ENCODE measurements at regions not wholly inside any gene's neighbourhood (a gene's known extent, or its start where the extent isn't known, plus 50 kb on each side); places are given as distances from the start of the nearest gene placed in this dataset.
A peak's percentile ranks its signal among the peaks of the same experiment; 100 is the strongest.
"Not testable (repeated sequence)": the region's sequence is repeated elsewhere in the genome, so short reads cannot be mapped to it uniquely, and the experiment has no call there.

DNA sequence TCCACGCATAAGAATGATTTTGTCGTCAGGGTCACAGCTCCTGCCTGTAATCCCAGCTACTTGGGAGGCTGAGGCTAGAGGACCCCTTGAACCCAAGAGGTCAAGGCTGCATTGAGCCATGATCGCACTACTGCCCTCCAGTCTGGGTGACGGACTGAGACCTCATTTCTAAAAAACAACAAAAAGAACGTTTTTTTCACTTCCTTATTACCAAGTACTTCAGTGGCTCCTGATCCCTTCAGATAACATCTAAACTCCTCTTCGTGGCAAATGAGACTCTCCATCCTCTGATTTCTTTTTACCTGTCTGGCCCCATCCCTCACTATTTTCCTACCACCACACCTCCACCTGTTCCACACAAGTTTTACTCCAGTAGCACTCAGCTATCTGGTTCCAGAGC, 105.4 kb upstream of the TLK1 start:
- H3K36me3 ChIP-seq (ENCODE audit: control insufficient read depth in 1 of 2, insufficient read depth in 2 of 2, low read depth in 1 of 2, low read length in 2 of 2): no peaks in the 10 kb centered on the region
- H3K4me1 ChIP-seq (ENCODE audit: control insufficient read depth, insufficient read depth, low read depth, low read length): no peaks in the 10 kb centered on the region
- H3K4me2 ChIP-seq (ENCODE audit: low read length, poor library complexity, severe bottlenecking): no peak overlapping the region
- no peak overlapping the region for H3K18ac ChIP-seq (ENCODE audit: low read depth in 1 of 2, low read length in 2 of 2)
- H2BK120ac ChIP-seq (ENCODE audit: low read depth, low read length): no peak overlapping the region
- no peak overlapping the region for H2AK5ac ChIP-seq (ENCODE audit: low read length, severe bottlenecking)
- no peaks in the 10 kb centered on the region for H3K27me3 ChIP-seq (ENCODE audit: control insufficient read depth in 1 of 2, insufficient read depth in 1 of 2, low read length in 2 of 2)
- no peak overlapping the region for H2BK5ac ChIP-seq (ENCODE audit: low read depth, low read length, poor library complexity, severe bottlenecking)
- H3K4ac ChIP-seq (ENCODE audit: low read depth in 1 of 2, low read length in 2 of 2): no peak overlapping the region
- WGBS: 88% methylated on average over 6 of the region's 6 CpGs
- no peak overlapping the region for H4K8ac ChIP-seq (ENCODE audit: low read length)
- H2AFZ ChIP-seq (ENCODE audit: low read depth, low read length): no peak overlapping the region
- no peak overlapping the region for H4K91ac ChIP-seq (ENCODE audit: low read length)
- no peak for DNase-seq
- H3K23ac ChIP-seq (ENCODE audit: low read length in 2 of 2): no peak overlapping the region
- no peaks in the 10 kb centered on the region for H3K79me1 ChIP-seq (replicated peaks; ENCODE audit: low read length, poor library complexity, severe bottlenecking)
- no peak overlapping the region for H2BK12ac ChIP-seq (ENCODE audit: low read length in 2 of 2)
- no peak overlapping the region for H2BK15ac ChIP-seq (ENCODE audit: low read depth, poor library complexity, severe bottlenecking)
- no peaks in the 10 kb centered on the region for H3K9me3 ChIP-seq (ENCODE audit: control insufficient read depth, low read length)
- H3K9ac ChIP-seq (ENCODE audit: low read length): no peak overlapping the region
- no peak overlapping the region for H3K14ac ChIP-seq (ENCODE audit: low read length in 2 of 2)
- no peak overlapping the region for H3K27ac ChIP-seq (ENCODE audit: low read length, poor library complexity, severe bottlenecking)
- H3K4me3 ChIP-seq (ENCODE audit: insufficient read depth in 1 of 2, low read depth in 1 of 2, low read length in 2 of 2): no peak overlapping the region

GRCh38 chr2:171261529-171261928, 100.8 kb upstream of the TLK1 start:
- not testable (repeated sequence) for H3K14ac ChIP-seq (ENCODE audit: low read length in 2 of 2); H3K79me1 ChIP-seq (replicated peaks; ENCODE audit: low read length, poor library complexity, severe bottlenecking); H3K4ac ChIP-seq (ENCODE audit: low read depth in 1 of 2, low read length in 2 of 2); H3K27me3 ChIP-seq (ENCODE audit: control insufficient read depth in 1 of 2, insufficient read depth in 1 of 2, low read length in 2 of 2); H3K36me3 ChIP-seq (ENCODE audit: control insufficient read depth in 1 of 2, insufficient read depth in 2 of 2, low read depth in 1 of 2, low read length in 2 of 2); H4K91ac ChIP-seq (ENCODE audit: low read length); H2BK15ac ChIP-seq (ENCODE audit: low read depth, poor library complexity, severe bottlenecking); H4K8ac ChIP-seq (ENCODE audit: low read length); H3K18ac ChIP-seq (ENCODE audit: low read depth in 1 of 2, low read length in 2 of 2); H3K27ac ChIP-seq (ENCODE audit: low read length, poor library complexity, severe bottlenecking); DNase-seq; H3K23ac ChIP-seq (ENCODE audit: low read length in 2 of 2); H2BK5ac ChIP-seq (ENCODE audit: low read depth, low read length, poor library complexity, severe bottlenecking); H3K9ac ChIP-seq (ENCODE audit: low read length); H2AK5ac ChIP-seq (ENCODE audit: low read length, severe bottlenecking); H3K4me3 ChIP-seq (ENCODE audit: insufficient read depth in 1 of 2, low read depth in 1 of 2, low read length in 2 of 2); H3K4me1 ChIP-seq (ENCODE audit: control insufficient read depth, insufficient read depth, low read depth, low read length); H2BK12ac ChIP-seq (ENCODE audit: low read length in 2 of 2); H2AFZ ChIP-seq (ENCODE audit: low read depth, low read length); H3K9me3 ChIP-seq (ENCODE audit: control insufficient read depth, low read length); H3K4me2 ChIP-seq (ENCODE audit: low read length, poor library complexity, severe bottlenecking)
- H2BK120ac ChIP-seq (ENCODE audit: low read depth, low read length): peak overlapping the region; percentile 49
- 83% methylated on average over 2 of the region's 2 CpGs for WGBS

DNA sequence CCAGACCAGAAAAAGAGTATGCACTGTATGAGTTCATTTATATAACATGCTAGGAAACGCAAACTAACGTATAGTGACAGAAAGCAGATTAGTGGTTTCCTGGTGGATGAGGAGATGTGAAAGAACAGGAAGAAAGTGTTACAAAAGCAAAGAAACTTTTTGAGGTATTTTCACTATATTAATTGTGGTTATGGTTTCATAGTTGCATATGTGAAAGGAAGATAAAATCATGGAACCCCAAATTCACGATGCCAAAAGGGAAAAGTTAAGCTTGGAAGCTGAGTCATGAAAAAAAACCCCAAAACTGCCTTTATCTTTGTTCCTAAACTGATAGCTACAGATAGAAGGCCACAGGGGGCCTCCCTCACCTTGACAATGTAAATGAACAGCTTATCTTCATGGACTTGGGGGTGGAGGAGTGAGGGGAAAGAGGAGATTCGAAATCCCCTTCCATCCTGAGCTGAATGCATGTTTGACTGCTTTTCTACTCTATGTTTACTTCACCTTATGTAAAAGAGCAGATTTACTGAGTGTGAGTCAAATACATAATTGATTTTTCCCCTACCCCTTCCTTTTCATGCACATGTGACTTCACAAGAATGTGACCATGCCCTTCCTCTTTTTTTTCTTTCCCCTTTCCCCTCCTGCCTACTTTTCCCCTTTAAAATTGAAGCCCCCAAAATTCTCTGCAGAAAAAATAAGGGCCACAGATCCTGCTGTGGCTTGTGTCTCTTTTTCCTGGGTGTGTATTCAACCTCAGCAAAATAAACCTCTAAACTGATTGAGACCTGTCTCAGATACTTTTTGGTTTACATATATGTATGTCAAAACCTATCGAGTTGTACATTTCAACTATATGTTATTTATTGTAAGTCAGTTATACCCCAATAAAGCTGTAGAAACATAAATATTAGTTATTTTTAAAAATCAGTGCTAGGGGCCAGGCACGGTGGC, 100.1 kb upstream of the TLK1 start:
- H3K9ac ChIP-seq (ENCODE audit: low read length): no peak overlapping the region
- 72% methylated on average over 4 of the region's 6 CpGs for WGBS
- H3K27me3 ChIP-seq (ENCODE audit: control insufficient read depth in 1 of 2, insufficient read depth in 1 of 2, low read length in 2 of 2): no peaks in the 10 kb centered on the region
- no peak overlapping the region for H2BK5ac ChIP-seq (ENCODE audit: low read depth, low read length, poor library complexity, severe bottlenecking)
- no peak overlapping the region for H3K23ac ChIP-seq (ENCODE audit: low read length in 2 of 2)
- no peaks in the 10 kb centered on the region for H3K9me3 ChIP-seq (ENCODE audit: control insufficient read depth, low read length)
- no peak overlapping the region for H3K14ac ChIP-seq (ENCODE audit: low read length in 2 of 2)
- H3K18ac ChIP-seq (ENCODE audit: low read depth in 1 of 2, low read length in 2 of 2): no peak overlapping the region
- H3K4me3 ChIP-seq (ENCODE audit: insufficient read depth in 1 of 2, low read depth in 1 of 2, low read length in 2 of 2): no peak overlapping the region
- H3K4ac ChIP-seq (ENCODE audit: low read depth in 1 of 2, low read length in 2 of 2): no peak overlapping the region
- no peak for DNase-seq
- no peaks in the 10 kb centered on the region for H3K79me1 ChIP-seq (replicated peaks; ENCODE audit: low read length, poor library complexity, severe bottlenecking)
- H2BK12ac ChIP-seq (ENCODE audit: low read length in 2 of 2): no peak overlapping the region
- H4K8ac ChIP-seq (ENCODE audit: low read length): no peak overlapping the region
- H2AK5ac ChIP-seq (ENCODE audit: low read length, severe bottlenecking): no peak overlapping the region
- H2BK120ac ChIP-seq (ENCODE audit: low read depth, low read length): no peak overlapping the region
- no peak overlapping the region for H3K27ac ChIP-seq (ENCODE audit: low read length, poor library complexity, severe bottlenecking)
- H2AFZ ChIP-seq (ENCODE audit: low read depth, low read length): no peak overlapping the region
- no peak overlapping the region for H4K91ac ChIP-seq (ENCODE audit: low read length)
- no peak overlapping the region for H2BK15ac ChIP-seq (ENCODE audit: low read depth, poor library complexity, severe bottlenecking)
- no peaks in the 10 kb centered on the region for H3K36me3 ChIP-seq (ENCODE audit: control insufficient read depth in 1 of 2, insufficient read depth in 2 of 2, low read depth in 1 of 2, low read length in 2 of 2)
- H3K4me2 ChIP-seq (ENCODE audit: low read length, poor library complexity, severe bottlenecking): no peak overlapping the region
- no peaks in the 10 kb centered on the region for H3K4me1 ChIP-seq (ENCODE audit: control insufficient read depth, insufficient read depth, low read depth, low read length)

- Histone ChIP-seq H3K9me3 (ENCODE audit: control insufficient read depth, low read length) (peaks cover 7% of the 10 kb centered on the region), H3K79me1 (replicated peaks; ENCODE audit: low read length, poor library complexity, severe bottlenecking) (no peaks in the 10 kb centered on the region), H2BK5ac (ENCODE audit: low read depth, low read length, poor library complexity, severe bottlenecking) (no peak overlapping the region), H3K36me3 (ENCODE audit: control insufficient read depth in 1 of 2, insufficient read depth in 2 of 2, low read depth in 1 of 2, low read length in 2 of 2) (no peaks in the 10 kb centered on the region), H3K27me3 (ENCODE audit: control insufficient read depth in 1 of 2, insufficient read depth in 1 of 2, low read length in 2 of 2) (no peaks in the 10 kb centered on the region), H4K8ac (ENCODE audit: low read length) (no peak overlapping the region), H2AK5ac (ENCODE audit: low read length, severe bottlenecking) (no peak overlapping the region), H4K91ac (ENCODE audit: low read length) (no peak overlapping the region), H3K18ac (ENCODE audit: low read depth in 1 of 2, low read length in 2 of 2) (no peak overlapping the region), H2BK15ac (ENCODE audit: low read depth, poor library complexity, severe bottlenecking) (no peak overlapping the region), H2AFZ (ENCODE audit: low read depth, low read length) (no peak overlapping the region), H3K9ac (ENCODE audit: low read length) (no peak overlapping the region), H2BK12ac (ENCODE audit: low read length in 2 of 2) (no peak overlapping the region), H3K4me1 (ENCODE audit: control insufficient read depth, insufficient read depth, low read depth, low read length) (no peaks in the 10 kb centered on the region), H3K4me2 (ENCODE audit: low read length, poor library complexity, severe bottlenecking) (no peak overlapping the region), H3K4me3 (ENCODE audit: insufficient read depth in 1 of 2, low read depth in 1 of 2, low read length in 2 of 2) (no peak overlapping the region), H2BK120ac (ENCODE audit: low read depth, low read length) (no peak overlapping the region), H3K23ac (ENCODE audit: low read length in 2 of 2) (no peak overlapping the region), H3K4ac (ENCODE audit: low read depth in 1 of 2, low read length in 2 of 2) (no peak overlapping the region), H3K27ac (ENCODE audit: low read length, poor library complexity, severe bottlenecking) (no peak overlapping the region), H3K14ac (ENCODE audit: low read length in 2 of 2) (no peak overlapping the region)
- no peak for DNase-seq
Measured at GRCh38 chr2:171254666-171255065, 94.0 kb upstream of the TLK1 start.

Data from mesenchymal stem cell (in vitro differentiated cells and primary cell).